Fibroblast of skin of scalp (primary cell): ENCODE measurements at regions not wholly inside any gene's neighbourhood (a gene's known extent, or its start where the extent isn't known, plus 50 kb on each side); places are given as distances from the start of the nearest gene placed in this dataset.

Experiments used
- DNase-seq: peaks from one replicate; pipeline ENCODE4 v3.0.0-alpha.2; 2013

GRCh38 chr6:150539568-150539967 is 60.1 kb upstream of the PLEKHG1 start:
- no peak for DNase-seq

- no peak for DNase-seq
Measured at GRCh38 chr6:150541576-150541975, 58.1 kb upstream of the PLEKHG1 start.

- no peak for DNase-seq
Measured at GRCh38 chr6:150543178-150543577, 56.5 kb upstream of the PLEKHG1 start.

GRCh38 chr6:150544793-150545192 is 54.9 kb upstream of the PLEKHG1 start:
- DNase-seq = no peak

- DNase-seq = no peak
Measured at GRCh38 chr6:150546457-150546856, 53.2 kb upstream of the PLEKHG1 start.

GRCh38 chr6:150547502-150548222 is 52.0 kb upstream of the PLEKHG1 start:
- peak; percentile 5 for DNase-seq

GRCh38 chr6:150548330-150548729 is 51.4 kb upstream of the PLEKHG1 start:
- DNase-seq = no peak

- DNase-seq = no peak
Measured at GRCh38 chr6:150549007-150549406, 50.7 kb upstream of the PLEKHG1 start.

- DNase-seq = no peak
Measured at GRCh38 chr6:150549674-150550101, 50.0 kb upstream of the PLEKHG1 start.
